Endothelial cell (in vitro differentiated cells): ENCODE measurements at regions not wholly inside any gene's neighbourhood (a gene's known extent, or its start where the extent isn't known, plus 50 kb on each side); places are given as distances from the start of the nearest gene placed in this dataset.

ENCODE experiments used
- DNase-seq: peaks from one replicate; pipeline ENCODE4 v3.0.0; 2021; ENCODE audit warnings: low spot score
- H3K27ac Mint-ChIP-seq: one replicate; pipeline ENCODE4 v1.8.0; 2021; ENCODE audit warnings: mixed read lengths, inconsistent platforms; ENCODE audit not compliant: unreplicated experiment
- H3K27me3 Mint-ChIP-seq: one replicate; pipeline ENCODE4 v1.8.0; 2021; ENCODE audit warnings: mild to moderate bottlenecking, moderate library complexity, mixed read lengths, inconsistent platforms; ENCODE audit not compliant: unreplicated experiment
- H3K36me3 Mint-ChIP-seq: one replicate; pipeline ENCODE4 v1.8.0; 2021; ENCODE audit warnings: mild to moderate bottlenecking, low read depth, mixed read lengths, inconsistent platforms; ENCODE audit not compliant: unreplicated experiment
- H3K4me1 Mint-ChIP-seq: one replicate; pipeline ENCODE4 v1.8.0; 2021; ENCODE audit warnings: mild to moderate bottlenecking, mixed read lengths, inconsistent platforms; ENCODE audit not compliant: unreplicated experiment
- H3K4me3 Mint-ChIP-seq: one replicate; pipeline ENCODE4 v1.8.0; 2021; ENCODE audit warnings: mild to moderate bottlenecking, mixed read lengths, inconsistent platforms; ENCODE audit not compliant: unreplicated experiment
- H3K9me3 Mint-ChIP-seq: one replicate; pipeline ENCODE4 v1.8.0; 2021; ENCODE audit warnings: mixed read lengths, inconsistent platforms; ENCODE audit not compliant: unreplicated experiment
- CTCF ChIP-seq: fragments of 200-600 bp; sonication (generic); IDR thresholded peaks from one replicate; pipeline ENCODE4 v1.5.0; 2021; ENCODE audit warnings: antibody characterized with exemption; ENCODE audit not compliant: unreplicated experiment

- no peaks in the 10 kb centered on the region for H3K9me3 Mint-ChIP-seq
- no peak overlapping the region for H3K4me3 Mint-ChIP-seq
- H3K27me3 Mint-ChIP-seq, result peaks cover 1% of the 10 kb centered on the region
- no peak for TF ChIP-seq CTCF
- H3K27ac Mint-ChIP-seq, result no peak overlapping the region
- no peak for DNase-seq
- peaks cover 9% of the 10 kb centered on the region for H3K4me1 Mint-ChIP-seq
- H3K36me3 Mint-ChIP-seq, result no peaks in the 10 kb centered on the region
Observed at GRCh38 chr22:44430716-44431115, 67.3 kb downstream of the RTL6 start.

GRCh38 chr22:44429941-44430587 lies 68.0 kb downstream of the RTL6 start:
- Mint-ChIP-seq H3K27ac (no peak overlapping the region), H3K4me3 (no peak overlapping the region), H3K36me3 (no peaks in the 10 kb centered on the region), H3K4me1 (peaks cover 9% of the 10 kb centered on the region), H3K9me3 (no peaks in the 10 kb centered on the region), H3K27me3 (peaks cover 2% of the 10 kb centered on the region)
- no peak for TF ChIP-seq CTCF
- no peak for DNase-seq

- Mint-ChIP-seq H3K4me3 (no peak overlapping the region), H3K27me3 (peaks cover 4% of the 10 kb centered on the region), H3K4me1 (peaks cover 9% of the 10 kb centered on the region), H3K36me3 (no peaks in the 10 kb centered on the region), H3K9me3 (no peaks in the 10 kb centered on the region), H3K27ac (no peak overlapping the region)
- no peak for DNase-seq
- TF ChIP-seq CTCF, result no peak
Observed at GRCh38 chr22:44428941-44429830, 68.8 kb downstream of the RTL6 start.

GRCh38 chr22:44427611-44428470 lies 70.2 kb downstream of the RTL6 start:
- no peak for DNase-seq
- Mint-ChIP-seq H3K27me3 (peaks cover 4% of the 10 kb centered on the region), H3K9me3 (no peaks in the 10 kb centered on the region), H3K4me3 (no peak overlapping the region), H3K27ac (no peak overlapping the region), H3K4me1 (peaks cover 10% of the 10 kb centered on the region), H3K36me3 (no peaks in the 10 kb centered on the region)
- no peak for TF ChIP-seq CTCF
